ENCODE measurements at regions not wholly inside any gene's neighbourhood (a gene's known extent, or its start where the extent isn't known, plus 50 kb on each side); places are given as distances from the start of the nearest gene placed in this dataset.

DNA sequence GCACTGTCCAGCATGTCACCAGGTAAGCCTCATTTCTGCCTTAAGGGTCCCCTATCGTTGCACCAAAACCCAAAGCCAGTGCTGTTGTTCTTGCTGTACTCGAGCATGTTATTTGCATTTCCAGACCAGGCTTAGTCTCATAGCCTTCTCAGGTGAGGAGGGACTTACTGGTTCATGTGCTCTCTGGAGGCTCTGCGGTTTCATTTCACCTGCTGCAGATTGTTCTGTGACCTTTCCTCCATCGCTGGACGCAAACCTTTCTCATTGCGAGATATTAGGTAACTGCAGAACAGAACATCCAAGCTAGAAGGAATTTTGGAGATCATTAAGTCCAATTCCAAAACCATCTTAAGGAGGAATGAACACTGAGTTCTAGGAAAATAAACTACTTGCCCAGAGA is 187.3 kb upstream of the BCL6 start:
- TF ChIP-seq, protein P1, sequence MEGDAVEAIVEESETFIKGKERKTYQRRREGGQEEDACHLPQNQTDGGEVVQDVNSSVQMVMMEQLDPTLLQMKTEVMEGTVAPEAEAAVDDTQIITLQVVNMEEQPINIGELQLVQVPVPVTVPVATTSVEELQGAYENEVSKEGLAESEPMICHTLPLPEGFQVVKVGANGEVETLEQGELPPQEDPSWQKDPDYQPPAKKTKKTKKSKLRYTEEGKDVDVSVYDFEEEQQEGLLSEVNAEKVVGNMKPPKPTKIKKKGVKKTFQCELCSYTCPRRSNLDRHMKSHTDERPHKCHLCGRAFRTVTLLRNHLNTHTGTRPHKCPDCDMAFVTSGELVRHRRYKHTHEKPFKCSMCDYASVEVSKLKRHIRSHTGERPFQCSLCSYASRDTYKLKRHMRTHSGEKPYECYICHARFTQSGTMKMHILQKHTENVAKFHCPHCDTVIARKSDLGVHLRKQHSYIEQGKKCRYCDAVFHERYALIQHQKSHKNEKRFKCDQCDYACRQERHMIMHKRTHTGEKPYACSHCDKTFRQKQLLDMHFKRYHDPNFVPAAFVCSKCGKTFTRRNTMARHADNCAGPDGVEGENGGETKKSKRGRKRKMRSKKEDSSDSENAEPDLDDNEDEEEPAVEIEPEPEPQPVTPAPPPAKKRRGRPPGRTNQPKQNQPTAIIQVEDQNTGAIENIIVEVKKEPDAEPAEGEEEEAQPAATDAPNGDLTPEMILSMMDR (IDR thresholded peaks at IDR 0.05; ENCODE audit: insufficient read depth, low read depth, low read length, missing control alignments): no peak
- H3K4me3 ChIP-seq (ENCODE audit: low read length): no peak overlapping the region
- DNase-seq (ENCODE audit: low read depth): no peak

GRCh38 chr3:187935623-187936156 is 190.4 kb upstream of the BCL6 start:
- H3K4me3 ChIP-seq (ENCODE audit: low read length): no peak overlapping the region
- TF ChIP-seq, protein P1 (IDR thresholded peaks at IDR 0.05; ENCODE audit: insufficient read depth, low read depth, low read length, missing control alignments): no peak
- DNase-seq (ENCODE audit: low read depth): no peak

DNA sequence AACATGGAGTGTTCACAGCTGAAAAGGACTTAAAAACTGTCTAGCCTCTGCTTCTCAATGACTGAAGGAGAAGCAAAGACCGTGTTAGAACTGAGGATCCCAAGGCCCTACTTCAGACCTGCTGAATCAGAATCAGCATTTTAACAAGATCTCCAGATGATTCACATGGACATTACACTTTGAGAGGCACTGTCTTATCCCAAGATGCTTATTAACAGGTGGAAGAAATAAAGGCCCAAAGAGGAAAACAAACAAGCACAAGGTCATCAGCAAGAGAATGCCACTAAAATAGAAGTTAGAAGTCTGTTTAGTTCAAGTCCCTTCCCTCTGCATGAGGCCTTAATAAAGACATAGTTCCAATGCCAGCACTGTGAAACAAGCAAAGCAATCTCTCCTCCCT is 191.4 kb upstream of the BCL6 start:
- DNase-seq (ENCODE audit: low read depth): no peak
- TF ChIP-seq, protein P1 (IDR thresholded peaks at IDR 0.05; ENCODE audit: insufficient read depth, low read depth, low read length, missing control alignments): no peak
- H3K4me3 ChIP-seq (ENCODE audit: low read length): no peak overlapping the region

DNA sequence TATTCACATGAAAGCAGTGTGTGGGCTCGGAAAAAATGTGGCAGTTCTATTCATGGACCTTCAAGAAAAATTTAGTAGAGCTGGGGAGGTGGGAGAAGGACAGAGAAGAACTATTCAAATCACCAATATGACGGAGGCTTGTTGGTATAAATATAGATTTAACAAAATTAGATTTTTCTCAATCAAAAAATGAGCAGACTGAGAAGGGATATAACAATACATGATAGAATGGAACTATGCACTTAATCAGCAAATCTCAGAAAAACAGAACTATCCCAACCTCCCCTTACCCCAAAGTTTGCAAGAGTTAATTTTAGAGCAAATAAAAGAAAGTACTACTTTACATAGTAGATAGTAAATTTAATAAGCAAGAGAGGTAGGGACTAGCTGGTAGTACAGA is 194.6 kb upstream of the BCL6 start:
- H3K4me3 ChIP-seq (ENCODE audit: low read length): no peak overlapping the region
- TF ChIP-seq, protein P1 (IDR thresholded peaks at IDR 0.05; ENCODE audit: insufficient read depth, low read depth, low read length, missing control alignments): no peak
- DNase-seq (ENCODE audit: low read depth): no peak

DNA sequence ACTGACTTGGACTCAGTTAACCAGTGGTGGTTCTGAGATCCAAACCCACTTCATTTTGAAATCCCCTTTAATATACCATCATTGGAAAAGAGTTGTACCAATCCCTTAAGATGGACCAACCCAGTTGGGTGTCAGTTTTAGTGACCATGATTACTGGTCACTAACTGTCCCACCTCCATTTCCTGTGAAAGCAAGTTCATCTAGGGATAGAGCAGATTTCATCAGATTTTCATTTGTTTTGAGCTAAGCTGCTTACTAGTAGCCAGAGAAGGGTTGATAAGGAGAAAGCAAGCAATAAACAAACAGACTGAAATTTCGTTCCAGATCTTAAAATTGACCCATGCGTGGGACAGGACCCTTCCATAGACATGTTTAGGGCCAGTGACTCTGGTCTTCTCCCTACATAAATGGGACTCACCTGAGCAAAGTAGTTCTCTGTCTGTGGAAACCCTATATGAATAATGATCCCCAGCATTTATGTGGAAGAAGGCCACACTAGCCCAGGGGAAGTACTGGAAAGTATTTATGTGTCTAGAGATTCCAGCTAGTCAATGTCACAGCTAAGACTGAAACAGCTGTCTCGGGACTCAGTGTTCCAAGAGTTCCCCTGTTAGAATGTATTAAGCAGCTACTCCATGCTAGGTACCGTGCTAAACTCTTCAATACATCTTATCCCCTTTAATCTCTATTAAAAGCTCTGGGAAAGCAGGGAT is 196.0 kb upstream of the BCL6 start:
- TF ChIP-seq, protein P1 (IDR thresholded peaks at IDR 0.05; ENCODE audit: insufficient read depth, low read depth, low read length, missing control alignments): no peak
- no peak for DNase-seq (ENCODE audit: low read depth)
- no peak overlapping the region for H3K4me3 ChIP-seq (ENCODE audit: low read length)

- no peak for DNase-seq (ENCODE audit: low read depth)
- H3K4me3 ChIP-seq (ENCODE audit: low read length): no peak overlapping the region
- TF ChIP-seq, protein P1 (IDR thresholded peaks at IDR 0.05; ENCODE audit: insufficient read depth, low read depth, low read length, missing control alignments): no peak
Observed at GRCh38 chr3:187941848-187942194, 196.6 kb upstream of the BCL6 start.
